ENCODE measurements at regions not wholly inside any gene's neighbourhood (a gene's known extent, or its start where the extent isn't known, plus 50 kb on each side); places are given as distances from the start of the nearest gene placed in this dataset.

DNA sequence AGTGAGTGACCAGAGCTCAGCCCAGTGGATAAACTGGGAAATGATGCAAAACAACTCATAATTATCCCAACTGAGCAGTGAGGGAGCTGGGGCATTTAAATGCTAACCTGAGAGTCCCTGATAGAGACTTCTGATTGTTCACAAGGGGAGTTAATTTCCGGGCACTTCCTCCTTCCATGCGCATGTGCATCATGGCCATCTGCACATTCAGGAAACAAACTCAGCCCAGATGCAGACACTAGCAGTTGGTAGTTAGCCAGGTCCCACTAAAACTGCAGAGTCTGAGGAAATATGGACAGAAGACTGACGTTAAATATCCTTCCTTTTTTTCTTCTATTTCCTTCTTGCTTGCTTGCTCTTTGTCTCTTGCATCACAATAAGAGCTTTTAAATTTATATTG lies 852.1 kb upstream of the LRRC4C start:
- no peaks in the 10 kb centered on the region for H3K27me3 ChIP-seq (ENCODE audit: insufficient read depth, low read length, poor library complexity)
- no peak overlapping the region for H3K9ac ChIP-seq (ENCODE audit: low read depth, low read length)
- DNase-seq, result no peak
- H3K9me3 ChIP-seq (ENCODE audit: insufficient read depth, low read length, severe bottlenecking), result no peaks in the 10 kb centered on the region
- H3K4me1 ChIP-seq (ENCODE audit: insufficient read depth, low read length), result no peaks in the 10 kb centered on the region
- no peaks in the 10 kb centered on the region for H3K36me3 ChIP-seq (ENCODE audit: insufficient read depth, low read length)
- ATAC-seq (ENCODE audit: insufficient read depth, low read depth), result no peak
- no peak for TF ChIP-seq CTCF (IDR thresholded peaks at IDR 0.05; ENCODE audit: borderline replicate concordance, extremely low read depth, low read length, poor library complexity, severe bottlenecking)
- TF ChIP-seq EZH2 (IDR thresholded peaks at IDR 0.05; ENCODE audit: borderline replicate concordance, low read depth, low read length, severe bottlenecking), result no peak
- no peaks in the 10 kb centered on the region for H4K20me1 ChIP-seq (ENCODE audit: insufficient read depth, low read length)
- H2AFZ ChIP-seq (ENCODE audit: low read depth, low read length), result no peak overlapping the region
- no peak overlapping the region for H3K4me2 ChIP-seq (ENCODE audit: insufficient read depth, low read length)
- no peak overlapping the region for H3K4me3 ChIP-seq (ENCODE audit: low read depth in 1 of 2, low read length in 2 of 2)
- no peak overlapping the region for H3K27ac ChIP-seq (ENCODE audit: low read length)
- no peaks in the 10 kb centered on the region for H3K79me2 ChIP-seq (ENCODE audit: insufficient read depth, low read length)

- Histone ChIP-seq H2AFZ (ENCODE audit: low read depth, low read length) (no peak overlapping the region), H3K9me3 (ENCODE audit: insufficient read depth, low read length, severe bottlenecking) (no peaks in the 10 kb centered on the region), H3K9ac (ENCODE audit: low read depth, low read length) (no peak overlapping the region), H3K4me2 (ENCODE audit: insufficient read depth, low read length) (no peak overlapping the region), H4K20me1 (ENCODE audit: insufficient read depth, low read length) (no peaks in the 10 kb centered on the region), H3K4me1 (ENCODE audit: insufficient read depth, low read length) (no peaks in the 10 kb centered on the region), H3K79me2 (ENCODE audit: insufficient read depth, low read length) (no peaks in the 10 kb centered on the region), H3K36me3 (ENCODE audit: insufficient read depth, low read length) (no peaks in the 10 kb centered on the region), H3K4me3 (ENCODE audit: low read depth in 1 of 2, low read length in 2 of 2) (no peak overlapping the region), H3K27ac (ENCODE audit: low read length) (no peak overlapping the region), H3K27me3 (ENCODE audit: insufficient read depth, low read length, poor library complexity) (no peaks in the 10 kb centered on the region)
- ATAC-seq (ENCODE audit: insufficient read depth, low read depth) (no peak), DNase-seq (no peak)
- no peak for TF ChIP-seq CTCF (IDR thresholded peaks at IDR 0.05; ENCODE audit: borderline replicate concordance, extremely low read depth, low read length, poor library complexity, severe bottlenecking)
- no peak for TF ChIP-seq EZH2 (IDR thresholded peaks at IDR 0.05; ENCODE audit: borderline replicate concordance, low read depth, low read length, severe bottlenecking)
Observed at GRCh38 chr11:42311944-42312343, 852.5 kb upstream of the LRRC4C start.

GRCh38 chr11:42315267-42315666 lies 855.8 kb upstream of the LRRC4C start:
- H3K36me3 ChIP-seq (ENCODE audit: insufficient read depth, low read length), result no peaks in the 10 kb centered on the region

More at GRCh38 chr11:42315267-42315666, 855.8 kb upstream of the LRRC4C start:
- H3K27ac ChIP-seq (ENCODE audit: low read length), result no peak overlapping the region
- TF ChIP-seq CTCF (IDR thresholded peaks at IDR 0.05; ENCODE audit: borderline replicate concordance, extremely low read depth, low read length, poor library complexity, severe bottlenecking), result no peak
- TF ChIP-seq EZH2 (IDR thresholded peaks at IDR 0.05; ENCODE audit: borderline replicate concordance, low read depth, low read length, severe bottlenecking), result no peak
- no peak for DNase-seq
- no peak overlapping the region for H3K9ac ChIP-seq (ENCODE audit: low read depth, low read length)
- no peak for ATAC-seq (ENCODE audit: insufficient read depth, low read depth)
- no peak overlapping the region for H3K4me3 ChIP-seq (ENCODE audit: low read depth in 1 of 2, low read length in 2 of 2)
- no peak overlapping the region for H2AFZ ChIP-seq (ENCODE audit: low read depth, low read length)
- no peaks in the 10 kb centered on the region for H4K20me1 ChIP-seq (ENCODE audit: insufficient read depth, low read length)
- H3K4me2 ChIP-seq (ENCODE audit: insufficient read depth, low read length), result no peak overlapping the region
- no peaks in the 10 kb centered on the region for H3K9me3 ChIP-seq (ENCODE audit: insufficient read depth, low read length, severe bottlenecking)
- no peaks in the 10 kb centered on the region for H3K79me2 ChIP-seq (ENCODE audit: insufficient read depth, low read length)
- no peaks in the 10 kb centered on the region for H3K27me3 ChIP-seq (ENCODE audit: insufficient read depth, low read length, poor library complexity)
- H3K4me1 ChIP-seq (ENCODE audit: insufficient read depth, low read length), result no peaks in the 10 kb centered on the region

Data from DND-41 (cell line).